ENCODE measurements at regions not wholly inside any gene's neighbourhood (a gene's known extent, or its start where the extent isn't known, plus 50 kb on each side); places are given as distances from the start of the nearest gene placed in this dataset.

- DNase-seq = no peak
These were observed 236.1 kb upstream of the TNRC6C start for GRCh38 chr17:77722366-77722765.

- no peak for DNase-seq
These were observed 235.2 kb upstream of the TNRC6C start for GRCh38 chr17:77723071-77723908.

DNA sequence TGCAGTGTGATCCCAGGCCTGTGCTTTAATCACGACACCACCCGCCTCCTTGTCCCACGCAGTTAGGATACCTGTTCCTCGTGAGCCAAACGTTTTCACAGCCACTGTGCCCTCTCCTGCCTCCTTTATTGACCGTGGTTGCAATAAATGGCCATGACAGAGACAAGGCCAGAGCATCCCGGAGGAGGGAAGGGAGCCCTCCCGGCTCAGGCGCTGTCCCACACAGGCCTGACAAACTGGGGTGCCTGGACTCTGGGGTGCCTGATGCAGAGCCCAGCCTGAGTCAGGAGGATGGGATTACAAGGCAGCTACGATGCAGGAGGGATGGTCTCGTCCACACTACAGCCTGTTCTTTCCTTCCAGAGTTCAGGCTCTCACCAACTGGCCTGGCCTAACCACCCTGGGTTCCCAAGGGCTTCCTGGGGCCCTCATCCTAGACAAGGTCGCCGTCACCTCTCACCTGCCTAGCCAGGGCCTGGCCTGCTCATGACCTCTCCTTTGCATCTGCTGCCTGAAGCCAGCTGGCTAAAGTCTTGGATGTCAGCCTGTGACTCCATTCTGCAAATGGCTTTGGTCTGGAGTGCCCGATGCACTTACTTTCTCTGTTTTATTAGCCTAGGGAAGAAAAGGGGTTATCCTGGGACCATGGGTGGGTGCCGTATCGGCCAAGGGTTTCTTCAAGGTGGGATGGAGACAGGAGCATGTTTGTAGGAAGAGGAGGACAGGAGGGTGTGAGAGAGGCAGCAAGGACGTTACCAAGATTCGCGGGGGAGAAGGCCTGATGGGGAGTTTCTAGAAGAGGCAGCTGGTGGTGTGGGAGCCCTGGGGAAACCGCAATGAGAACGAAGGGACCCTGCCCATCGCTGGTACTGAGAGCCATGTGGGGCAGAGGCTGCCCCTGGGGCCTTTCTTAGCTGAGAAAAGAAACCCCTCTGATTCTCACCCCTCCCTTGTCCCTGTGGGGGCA lies 234.3 kb upstream of the TNRC6C start:
- peak; percentile 57 for DNase-seq

- peak; percentile 80 for DNase-seq
These were observed 233.5 kb upstream of the TNRC6C start for GRCh38 chr17:77724876-77725615.

GRCh38 chr17:77725846-77726245 lies 232.7 kb upstream of the TNRC6C start:
- no peak for DNase-seq

GRCh38 chr17:77726549-77727006 lies 231.9 kb upstream of the TNRC6C start:
- no peak for DNase-seq

GRCh38 chr17:77727037-77727615 lies 231.4 kb upstream of the TNRC6C start:
- no peak for DNase-seq

DNA sequence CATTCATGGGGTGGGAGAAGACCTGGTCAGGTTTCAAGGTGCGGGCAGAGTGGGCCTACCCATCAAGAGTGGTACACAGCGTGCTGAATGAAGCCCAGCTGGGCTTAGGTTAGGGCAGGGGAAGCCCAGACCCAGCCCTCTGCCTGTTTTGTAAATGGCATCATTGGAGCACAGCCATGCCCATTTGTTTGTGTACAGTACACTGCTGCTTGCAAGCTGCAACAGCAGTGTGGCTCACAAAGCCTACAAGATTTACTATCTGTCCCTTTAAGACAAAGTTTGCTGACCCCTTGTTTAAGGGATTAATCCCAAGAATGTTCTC lies 230.1 kb upstream of the TNRC6C start:
- DNase-seq = no peak

DNA sequence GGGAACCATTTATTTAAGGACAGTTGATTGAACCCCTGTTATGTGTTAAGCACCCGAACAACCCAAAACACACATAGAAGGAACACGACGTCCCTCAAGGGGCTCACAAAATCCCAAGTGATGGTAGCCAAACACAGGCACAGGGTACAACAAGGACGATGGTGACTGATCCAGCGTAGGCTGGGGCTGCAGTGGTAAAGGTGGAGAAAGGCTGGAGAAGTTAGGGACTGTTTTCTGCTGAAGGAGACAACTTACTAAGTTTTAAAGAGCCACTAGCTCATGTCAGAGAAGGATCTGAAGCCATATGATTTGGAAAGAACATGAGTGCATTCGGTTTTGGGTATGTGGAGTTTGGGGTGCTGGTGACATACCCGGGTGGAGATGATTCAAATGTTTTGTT lies 229.6 kb upstream of the TNRC6C start:
- DNase-seq = no peak

GRCh38 chr17:77729587-77729986 lies 228.9 kb upstream of the TNRC6C start:
- DNase-seq = no peak

DNA sequence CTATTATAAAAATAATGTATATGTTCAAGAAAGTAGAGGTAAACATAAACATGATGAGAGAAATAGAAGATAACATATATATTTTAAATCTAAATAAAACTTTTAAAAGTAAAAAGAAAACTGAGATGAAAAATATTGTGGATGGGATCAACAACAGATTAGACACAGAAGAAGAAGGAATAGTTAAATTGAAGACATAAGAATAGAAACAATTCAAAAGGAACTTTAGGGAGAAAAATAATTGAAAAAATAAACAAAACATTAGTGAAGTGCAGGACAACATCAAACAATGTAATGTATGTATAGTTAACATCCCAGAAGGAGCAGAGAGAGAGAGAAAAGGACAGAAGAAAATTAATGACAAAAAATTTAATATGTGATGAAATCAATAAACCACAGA lies 228.1 kb upstream of the TNRC6C start:
- no peak for DNase-seq

DNA sequence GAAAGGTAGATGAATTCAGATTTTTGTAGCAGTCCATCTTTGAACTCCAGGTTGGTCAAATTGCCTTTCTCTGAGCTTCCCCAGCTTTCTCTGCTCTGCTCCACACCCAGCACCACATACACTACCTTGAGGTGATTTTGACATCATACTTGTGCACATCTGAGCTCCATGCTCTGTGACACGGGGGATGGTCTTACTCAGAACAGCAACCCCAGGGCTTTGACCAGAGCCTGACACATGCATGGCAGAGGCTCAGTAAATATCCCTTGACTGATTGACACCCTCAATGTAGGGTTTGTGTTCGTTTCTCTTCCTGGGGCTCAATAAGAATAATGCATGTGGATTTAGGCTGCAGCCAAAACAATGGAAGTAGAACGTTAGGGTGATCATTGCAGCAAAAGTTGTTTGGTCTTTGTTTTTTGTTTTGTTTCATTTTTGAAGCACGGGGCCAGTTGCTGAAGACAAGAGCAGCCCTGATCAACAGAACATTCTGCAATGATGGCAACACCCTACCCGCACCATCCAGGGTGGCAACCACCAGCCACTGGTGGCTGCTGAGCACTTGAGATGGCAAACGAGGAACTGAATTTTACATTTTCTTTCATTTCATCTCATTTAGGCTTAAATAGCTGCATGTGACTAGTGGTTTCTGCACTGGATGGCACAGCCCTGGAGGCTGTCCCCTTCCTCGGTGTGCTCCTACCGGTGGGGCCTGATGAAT lies 224.8 kb upstream of the TNRC6C start:
- DNase-seq = no peak

GRCh38 chr17:77734371-77735080 lies 224.0 kb upstream of the TNRC6C start:
- peak; percentile 53 for DNase-seq

- no peak for DNase-seq
These were observed 223.4 kb upstream of the TNRC6C start for GRCh38 chr17:77735081-77735565.

GRCh38 chr17:77735566-77736198 lies 222.8 kb upstream of the TNRC6C start:
- no peak for DNase-seq

DNA sequence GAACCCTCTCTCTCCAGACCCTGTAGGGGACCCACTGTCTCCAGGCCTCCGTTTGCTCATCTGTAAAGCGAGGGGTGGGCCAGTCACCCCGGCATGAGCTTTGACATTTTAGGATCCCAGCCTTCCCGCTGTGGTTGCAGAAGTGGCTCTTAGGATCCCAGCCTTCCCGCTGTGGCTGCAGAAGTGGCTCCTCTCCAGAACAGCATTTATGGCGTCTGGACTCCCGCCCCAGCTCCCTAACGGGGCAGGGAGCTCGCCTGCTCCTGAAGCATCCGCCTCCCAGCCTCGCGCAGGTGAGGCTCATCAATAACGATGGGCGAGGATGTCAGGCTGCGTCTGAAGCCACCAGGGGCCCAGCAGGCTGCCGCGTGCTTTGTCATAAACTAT lies 222.3 kb upstream of the TNRC6C start:
- no peak for DNase-seq

GRCh38 chr17:77736721-77737120 lies 221.8 kb upstream of the TNRC6C start:
- no peak for DNase-seq

- DNase-seq = peak; percentile 20
These were observed 220.8 kb upstream of the TNRC6C start for GRCh38 chr17:77737442-77738265.

DNA sequence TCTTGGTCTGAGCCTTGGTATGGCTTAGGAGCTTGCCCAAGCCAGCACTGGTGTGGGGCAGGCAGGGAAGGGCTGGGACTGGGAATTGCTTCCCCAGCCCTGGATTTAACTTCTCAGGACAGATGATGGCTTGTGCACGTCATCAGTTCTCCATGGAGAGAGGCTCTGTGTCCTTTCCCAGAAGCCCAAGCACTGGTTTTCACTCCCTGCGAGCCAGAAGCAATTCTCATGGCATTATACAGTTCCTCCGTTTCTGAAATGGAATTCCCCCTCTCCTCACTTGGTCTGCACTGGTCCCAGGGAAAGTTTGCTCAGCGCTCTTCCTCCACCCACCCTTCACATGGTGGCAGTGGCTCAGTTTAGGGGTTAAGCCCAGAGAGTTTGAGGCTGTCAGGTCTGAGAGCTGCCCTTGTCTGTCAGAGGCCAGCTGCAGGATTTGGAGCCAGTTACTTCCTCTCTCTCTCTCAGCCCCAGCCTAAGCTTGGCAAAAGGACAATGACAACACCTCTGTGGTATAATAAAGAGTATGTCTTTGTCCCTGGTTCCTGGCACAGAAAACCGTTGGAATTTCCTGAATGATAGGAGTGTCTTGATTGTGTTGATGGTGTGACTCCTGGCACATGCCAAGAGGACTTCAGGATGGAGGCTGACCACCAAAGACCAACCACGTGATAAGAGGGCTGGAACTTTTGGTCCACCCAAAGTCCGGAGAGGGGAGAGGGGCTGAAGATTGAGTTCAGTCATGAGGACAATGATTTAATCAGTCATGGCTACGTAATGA lies 219.6 kb upstream of the TNRC6C start:
- DNase-seq = no peak

All from NCI-H526 treated with DMSO at 0.1 percent for 48 hours (cell line).